OCI-LY3 (cell line): ENCODE measurements at regions not wholly inside any gene's neighbourhood (a gene's known extent, or its start where the extent isn't known, plus 50 kb on each side); places are given as distances from the start of the nearest gene placed in this dataset.

Experiments
- EZH2phosphoT487 ChIP-seq: fragments of 200-600 bp; shearing (Covaris generic); IDR thresholded peaks from 2 replicates; pipeline ENCODE4 v1.6.1; 2018; ENCODE audit warnings: antibody characterized with exemption, mixed run types, low read depth
- TF ChIP-seq, protein P1 (sequence below): fragments of 200-600, 300-600 bp; sonication (generic); IDR thresholded peaks from 2 replicates; pipeline ENCODE4 v1.5.1; 2014; ENCODE audit warnings: antibody characterized with exemption, low read length, low read depth

- TF ChIP-seq, protein P1, sequence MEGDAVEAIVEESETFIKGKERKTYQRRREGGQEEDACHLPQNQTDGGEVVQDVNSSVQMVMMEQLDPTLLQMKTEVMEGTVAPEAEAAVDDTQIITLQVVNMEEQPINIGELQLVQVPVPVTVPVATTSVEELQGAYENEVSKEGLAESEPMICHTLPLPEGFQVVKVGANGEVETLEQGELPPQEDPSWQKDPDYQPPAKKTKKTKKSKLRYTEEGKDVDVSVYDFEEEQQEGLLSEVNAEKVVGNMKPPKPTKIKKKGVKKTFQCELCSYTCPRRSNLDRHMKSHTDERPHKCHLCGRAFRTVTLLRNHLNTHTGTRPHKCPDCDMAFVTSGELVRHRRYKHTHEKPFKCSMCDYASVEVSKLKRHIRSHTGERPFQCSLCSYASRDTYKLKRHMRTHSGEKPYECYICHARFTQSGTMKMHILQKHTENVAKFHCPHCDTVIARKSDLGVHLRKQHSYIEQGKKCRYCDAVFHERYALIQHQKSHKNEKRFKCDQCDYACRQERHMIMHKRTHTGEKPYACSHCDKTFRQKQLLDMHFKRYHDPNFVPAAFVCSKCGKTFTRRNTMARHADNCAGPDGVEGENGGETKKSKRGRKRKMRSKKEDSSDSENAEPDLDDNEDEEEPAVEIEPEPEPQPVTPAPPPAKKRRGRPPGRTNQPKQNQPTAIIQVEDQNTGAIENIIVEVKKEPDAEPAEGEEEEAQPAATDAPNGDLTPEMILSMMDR = no peak
- TF ChIP-seq EZH2phosphoT487 = no peak
Measured at GRCh38 chr2:187918996-187919821, 365.0 kb upstream of the TFPI start.
